ENCODE measurements at regions not wholly inside any gene's neighbourhood (a gene's known extent, or its start where the extent isn't known, plus 50 kb on each side); places are given as distances from the start of the nearest gene placed in this dataset.
"Not testable (repeated sequence)": the region's sequence is repeated elsewhere in the genome, so short reads cannot be mapped to it uniquely, and the experiment has no call there.

- no peak for FAIRE-seq
- no peak for DNase-seq (ENCODE audit: insufficient read length, low spot score)
Measured at GRCh38 chr3:191644291-191644690, 183.3 kb downstream of the PYDC2 start.

GRCh38 chr3:191646242-191646641 lies 185.3 kb downstream of the PYDC2 start:
- no peak for DNase-seq (ENCODE audit: insufficient read length, low spot score)
- no peak for FAIRE-seq

- FAIRE-seq, result no peak
- no peak for DNase-seq (ENCODE audit: insufficient read length, low spot score)
Measured at GRCh38 chr3:191648787-191649186, 187.8 kb downstream of the PYDC2 start.

GRCh38 chr3:191649626-191650025 lies 188.7 kb downstream of the PYDC2 start:
- DNase-seq (ENCODE audit: insufficient read length, low spot score) (no peak), FAIRE-seq (no peak)

- not testable (repeated sequence) for FAIRE-seq; DNase-seq (ENCODE audit: insufficient read length, low spot score)
Measured at GRCh38 chr3:191658781-191659419, 197.9 kb downstream of the PYDC2 start.

GRCh38 chr3:191662150-191662549 lies 201.2 kb downstream of the PYDC2 start:
- not testable (repeated sequence) for FAIRE-seq; DNase-seq (ENCODE audit: insufficient read length, low spot score)

GRCh38 chr3:191680989-191681597 lies 220.1 kb downstream of the PYDC2 start:
- FAIRE-seq (no peak), DNase-seq (ENCODE audit: insufficient read length, low spot score) (no peak)

GRCh38 chr3:191682961-191683360 lies 222.0 kb downstream of the PYDC2 start:
- DNase-seq (ENCODE audit: insufficient read length, low spot score), result no peak
- no peak for FAIRE-seq

GRCh38 chr3:191686626-191687025 lies 225.7 kb downstream of the PYDC2 start:
- no peak for DNase-seq (ENCODE audit: insufficient read length, low spot score)
- no peak for FAIRE-seq

- FAIRE-seq, result no peak
- DNase-seq (ENCODE audit: insufficient read length, low spot score), result no peak
Measured at GRCh38 chr3:191688756-191689433, 227.9 kb downstream of the PYDC2 start.

- FAIRE-seq; DNase-seq (ENCODE audit: insufficient read length, low spot score): not testable (repeated sequence)
Measured at GRCh38 chr3:191691184-191691583, 230.2 kb downstream of the PYDC2 start.

- FAIRE-seq, result no peak
- DNase-seq (ENCODE audit: insufficient read length, low spot score), result no peak
Measured at GRCh38 chr3:191695131-191695814, 234.3 kb downstream of the PYDC2 start.

GRCh38 chr3:191695815-191696153 lies 234.8 kb downstream of the PYDC2 start:
- no peak for FAIRE-seq

GRCh38 chr3:191696348-191696747 lies 235.4 kb downstream of the PYDC2 start:
- no peak for FAIRE-seq

More at GRCh38 chr3:191695815-191696153, 234.8 kb downstream of the PYDC2 start:
- no peak for DNase-seq (ENCODE audit: insufficient read length, low spot score)

GRCh38 chr3:191699546-191699945 lies 238.6 kb downstream of the PYDC2 start:
- FAIRE-seq (no peak), DNase-seq (ENCODE audit: insufficient read length, low spot score) (no peak)

More at GRCh38 chr3:191696348-191696747, 235.4 kb downstream of the PYDC2 start:
- no peak for DNase-seq (ENCODE audit: insufficient read length, low spot score)

GRCh38 chr3:191702121-191702520 lies 241.2 kb downstream of the PYDC2 start:
- DNase-seq (ENCODE audit: insufficient read length, low spot score) (no peak), FAIRE-seq (no peak)

GRCh38 chr3:191707817-191708216 lies 246.9 kb downstream of the PYDC2 start:
- FAIRE-seq, result no peak
- DNase-seq (ENCODE audit: insufficient read length, low spot score), result no peak

- no peak for DNase-seq (ENCODE audit: insufficient read length, low spot score)
- FAIRE-seq, result no peak
Measured at GRCh38 chr3:191715585-191715984, 254.6 kb downstream of the PYDC2 start.

GRCh38 chr3:191721390-191721861 lies 260.5 kb downstream of the PYDC2 start:
- DNase-seq (ENCODE audit: insufficient read length, low spot score), result no peak
- FAIRE-seq, result no peak

- no peak for FAIRE-seq
Measured at GRCh38 chr3:191721990-191722389, 261.0 kb downstream of the PYDC2 start.

GRCh38 chr3:191727338-191727737 lies 266.4 kb downstream of the PYDC2 start:
- DNase-seq (ENCODE audit: insufficient read length, low spot score) (no peak), FAIRE-seq (no peak)

More at GRCh38 chr3:191721990-191722389, 261.0 kb downstream of the PYDC2 start:
- DNase-seq (ENCODE audit: insufficient read length, low spot score), result no peak
